Skeletal muscle satellite cell (primary cell): ENCODE measurements at regions not wholly inside any gene's neighbourhood (a gene's known extent, or its start where the extent isn't known, plus 50 kb on each side); places are given as distances from the start of the nearest gene placed in this dataset.

Experiments used
- H3K27me3 ChIP-seq: 2 replicates; pipeline ENCODE4 v1.7.0; 2013; ENCODE audit warnings: low read length; ENCODE audit not compliant: control insufficient read depth, insufficient read depth
- H3K36me3 ChIP-seq: 2 replicates; pipeline ENCODE4 v1.7.0; 2013; ENCODE audit warnings: mild to moderate bottlenecking, control low read depth, low read length; ENCODE audit not compliant: insufficient read depth
- H3K4me1 ChIP-seq: 2 replicates; pipeline ENCODE4 v1.7.0; 2013; ENCODE audit warnings: low read length; ENCODE audit not compliant: control insufficient read depth, insufficient read depth
- H3K4me2 ChIP-seq: 2 replicates; pipeline ENCODE4 v1.7.0; 2013; ENCODE audit warnings: mild to moderate bottlenecking, low read length
- H3K4me3 ChIP-seq: 2 replicates; pipeline ENCODE4 v1.7.0; 2013; ENCODE audit warnings: low read length
- H3K9ac ChIP-seq: 2 replicates; pipeline ENCODE4 v1.7.0; 2013; ENCODE audit warnings: mild to moderate bottlenecking, low read depth, low read length, moderate library complexity
- H3K9me3 ChIP-seq: replicated peaks from 2 replicates; pipeline ENCODE4 v1.7.0; 2013; ENCODE audit warnings: mild to moderate bottlenecking, control low read depth, low read length

DNA sequence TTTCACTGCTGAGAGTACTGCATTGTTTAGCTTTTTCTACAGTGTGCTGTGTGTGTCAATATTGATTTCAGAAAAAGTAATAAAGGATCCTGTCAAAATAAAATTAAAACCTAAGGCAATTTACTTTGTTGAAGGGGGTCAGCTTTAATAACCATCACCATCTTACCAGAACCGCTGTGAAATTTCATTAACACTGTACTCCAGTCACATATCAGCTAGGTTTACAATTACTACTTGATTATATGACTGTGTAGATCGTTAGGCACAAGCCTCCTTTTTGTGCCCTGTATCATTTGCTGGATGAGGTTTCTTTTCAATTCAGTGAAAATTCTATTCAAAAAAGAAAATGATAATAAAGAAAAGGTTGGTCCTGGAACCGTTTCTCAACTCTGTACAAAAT, 917.2 kb downstream of the CENPC start:
- no peak overlapping the region for H3K4me2 ChIP-seq
- no peaks in the 10 kb centered on the region for H3K27me3 ChIP-seq
- peaks cover 4% of the 10 kb centered on the region for H3K4me1 ChIP-seq
- no peaks in the 10 kb centered on the region for H3K36me3 ChIP-seq
- H3K4me3 ChIP-seq: no peak overlapping the region
- H3K9ac ChIP-seq: no peak overlapping the region
- H3K9me3 ChIP-seq: no peaks in the 10 kb centered on the region

DNA sequence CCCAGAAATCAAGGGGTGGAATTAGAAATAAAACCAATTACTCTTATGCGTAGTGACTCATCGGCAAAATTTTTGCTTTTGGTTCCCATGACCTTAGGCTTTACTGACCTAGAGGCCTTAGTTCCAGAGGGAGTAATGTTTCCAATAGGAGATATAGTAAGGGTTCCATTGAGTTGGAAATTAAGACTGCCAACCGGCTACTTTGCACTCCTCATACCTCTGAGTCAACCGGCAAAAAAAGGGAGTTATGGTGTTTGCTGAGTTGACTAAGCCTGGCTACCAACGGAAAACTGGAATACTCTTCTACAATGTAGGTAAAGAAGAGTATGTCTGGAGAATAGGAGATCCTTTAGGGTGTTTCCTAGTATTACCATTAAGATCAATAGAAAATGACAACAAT, 919.8 kb downstream of the CENPC start:
- no peak overlapping the region for H3K4me3 ChIP-seq
- H3K4me1 ChIP-seq: no peaks in the 10 kb centered on the region
- H3K9ac ChIP-seq: no peak overlapping the region
- no peak overlapping the region for H3K4me2 ChIP-seq
- no peaks in the 10 kb centered on the region for H3K9me3 ChIP-seq
- no peaks in the 10 kb centered on the region for H3K27me3 ChIP-seq
- no peaks in the 10 kb centered on the region for H3K36me3 ChIP-seq

DNA sequence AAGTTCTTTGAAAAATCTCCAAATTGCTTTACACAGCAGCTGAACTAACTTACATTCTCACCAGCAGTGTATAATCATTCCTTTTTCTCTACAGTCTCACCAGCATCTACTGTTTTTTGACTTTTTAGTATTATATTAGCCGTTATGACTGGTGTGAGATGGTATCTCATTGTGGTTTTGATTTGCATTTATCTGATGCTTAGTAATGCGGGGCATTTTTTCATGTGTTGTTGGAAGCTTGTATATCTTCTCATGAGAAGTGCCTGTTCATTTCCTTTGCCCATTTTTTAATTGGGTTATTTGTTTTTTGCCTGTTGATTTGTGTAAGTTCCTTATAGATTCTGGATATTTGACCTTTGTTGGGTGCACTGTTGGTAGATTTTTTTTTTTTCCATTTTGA, 931.7 kb downstream of the CENPC start:
- Histone ChIP-seq H3K4me1 (no peaks in the 10 kb centered on the region), H3K36me3 (no peaks in the 10 kb centered on the region), H3K4me2 (no peak overlapping the region), H3K9ac (no peak overlapping the region), H3K27me3 (no peaks in the 10 kb centered on the region), H3K4me3 (no peak overlapping the region), H3K9me3 (no peaks in the 10 kb centered on the region)

DNA sequence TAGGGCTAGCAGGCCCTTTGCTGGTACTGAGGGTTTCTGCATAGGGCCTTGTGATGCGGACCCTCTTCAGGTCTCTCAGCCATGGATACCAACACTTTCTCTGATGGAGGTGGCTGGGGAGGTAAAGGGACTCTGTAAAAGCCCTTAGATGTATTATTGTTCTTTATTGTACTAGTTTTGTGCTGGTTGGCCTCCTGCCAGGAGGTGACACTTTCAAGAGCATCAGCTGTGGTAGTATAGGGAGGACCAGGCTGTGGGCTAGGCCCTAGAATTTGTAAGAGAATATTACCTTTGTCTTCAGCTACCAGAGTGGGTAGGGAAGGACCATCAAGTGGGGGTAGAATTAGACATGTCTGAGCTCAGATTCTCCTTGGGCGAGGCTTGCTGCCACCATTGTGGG, 936.3 kb downstream of the CENPC start:
- H3K4me1 ChIP-seq: no peaks in the 10 kb centered on the region
- H3K9ac ChIP-seq: no peak overlapping the region
- H3K4me2 ChIP-seq: no peak overlapping the region
- H3K9me3 ChIP-seq: no peaks in the 10 kb centered on the region
- H3K36me3 ChIP-seq: no peaks in the 10 kb centered on the region
- H3K4me3 ChIP-seq: no peak overlapping the region
- no peaks in the 10 kb centered on the region for H3K27me3 ChIP-seq

DNA sequence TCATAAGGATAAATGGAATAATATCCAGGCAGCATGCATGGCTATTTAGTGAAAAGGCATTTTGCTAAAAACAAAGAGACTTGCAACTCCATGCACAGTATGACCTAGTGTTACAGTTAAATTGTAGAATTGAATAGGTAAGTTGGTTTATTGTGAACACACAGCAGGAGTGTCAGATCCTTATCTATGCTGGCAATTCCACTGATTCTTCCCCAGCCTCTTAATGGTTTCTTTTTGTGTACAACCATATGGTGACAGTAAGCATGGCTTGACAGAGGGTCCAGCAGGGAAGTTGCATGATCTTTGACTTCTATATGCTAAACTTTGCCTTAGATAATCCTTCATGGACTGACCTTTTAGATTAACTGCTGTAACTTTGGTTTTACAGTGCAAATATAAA, 936.6 kb upstream of the EPHA5 start:
- Histone ChIP-seq H3K36me3 (no peaks in the 10 kb centered on the region), H3K4me2 (no peak overlapping the region), H3K9ac (no peak overlapping the region), H3K4me1 (no peaks in the 10 kb centered on the region), H3K27me3 (no peaks in the 10 kb centered on the region), H3K4me3 (no peak overlapping the region), H3K9me3 (no peaks in the 10 kb centered on the region)

DNA sequence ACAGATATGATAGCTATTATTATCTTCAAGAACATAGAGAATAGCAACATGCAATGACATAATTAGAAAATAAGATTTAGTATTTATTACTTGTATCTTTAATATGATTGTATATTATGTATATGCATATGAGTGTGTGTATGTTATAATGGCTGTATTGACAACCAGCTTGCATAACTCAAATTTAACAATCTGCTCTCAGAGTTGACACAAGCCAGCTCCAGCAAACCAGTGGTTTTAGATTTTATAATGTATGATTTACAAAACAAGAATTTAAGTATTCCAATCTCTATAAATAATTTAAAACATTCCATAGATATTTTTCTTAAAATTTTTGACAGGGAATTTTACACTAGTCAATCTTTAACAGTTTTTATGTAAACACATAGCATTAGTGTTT, 935.9 kb upstream of the EPHA5 start:
- H3K9ac ChIP-seq: no peak overlapping the region
- no peak overlapping the region for H3K4me3 ChIP-seq
- no peaks in the 10 kb centered on the region for H3K27me3 ChIP-seq
- H3K36me3 ChIP-seq: no peaks in the 10 kb centered on the region
- no peaks in the 10 kb centered on the region for H3K4me1 ChIP-seq
- H3K9me3 ChIP-seq: no peaks in the 10 kb centered on the region
- no peak overlapping the region for H3K4me2 ChIP-seq

DNA sequence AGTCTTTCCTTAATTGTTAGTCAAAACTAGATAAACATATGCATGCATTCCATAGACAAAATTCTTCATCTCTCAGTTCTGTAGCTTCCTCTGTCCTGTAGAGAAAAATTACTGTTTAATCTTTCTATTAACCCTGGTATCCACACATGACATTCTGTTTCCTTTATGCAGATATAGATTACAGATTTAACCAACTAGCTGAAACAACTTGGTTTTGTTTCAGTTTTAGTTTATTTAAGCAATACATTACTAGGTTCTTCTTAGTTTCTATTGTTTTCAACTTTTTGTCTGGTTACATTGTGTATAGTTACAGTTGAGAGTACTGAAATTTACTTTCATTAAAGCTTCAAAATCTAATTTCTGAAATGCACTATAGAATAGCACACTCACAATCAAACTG, 933.9 kb upstream of the EPHA5 start:
- Histone ChIP-seq H3K4me2 (no peak overlapping the region), H3K36me3 (no peaks in the 10 kb centered on the region), H3K9me3 (no peaks in the 10 kb centered on the region), H3K27me3 (no peaks in the 10 kb centered on the region), H3K9ac (no peak overlapping the region), H3K4me1 (no peaks in the 10 kb centered on the region), H3K4me3 (no peak overlapping the region)

DNA sequence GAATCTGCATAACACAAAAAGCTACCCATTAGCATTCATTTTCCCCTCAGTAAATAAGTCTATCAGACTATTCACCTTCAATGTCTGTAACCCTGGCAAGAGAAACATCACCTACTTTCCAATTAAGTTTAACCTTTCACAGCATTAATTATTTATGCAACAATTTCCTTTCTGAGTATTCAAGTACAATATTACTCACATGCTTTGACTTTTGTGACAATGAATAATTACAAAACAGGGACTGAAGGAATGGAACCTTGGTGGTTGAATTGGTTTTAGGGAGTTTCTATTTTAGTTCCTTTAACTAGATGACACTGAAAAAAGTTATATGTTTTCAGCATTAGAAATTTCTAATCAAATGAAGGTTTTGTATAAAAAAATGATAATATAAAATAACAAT, 932.3 kb upstream of the EPHA5 start:
- no peaks in the 10 kb centered on the region for H3K36me3 ChIP-seq
- H3K4me3 ChIP-seq: no peak overlapping the region
- H3K4me1 ChIP-seq: no peaks in the 10 kb centered on the region
- H3K27me3 ChIP-seq: no peaks in the 10 kb centered on the region
- no peak overlapping the region for H3K4me2 ChIP-seq
- H3K9ac ChIP-seq: no peak overlapping the region
- no peaks in the 10 kb centered on the region for H3K9me3 ChIP-seq

DNA sequence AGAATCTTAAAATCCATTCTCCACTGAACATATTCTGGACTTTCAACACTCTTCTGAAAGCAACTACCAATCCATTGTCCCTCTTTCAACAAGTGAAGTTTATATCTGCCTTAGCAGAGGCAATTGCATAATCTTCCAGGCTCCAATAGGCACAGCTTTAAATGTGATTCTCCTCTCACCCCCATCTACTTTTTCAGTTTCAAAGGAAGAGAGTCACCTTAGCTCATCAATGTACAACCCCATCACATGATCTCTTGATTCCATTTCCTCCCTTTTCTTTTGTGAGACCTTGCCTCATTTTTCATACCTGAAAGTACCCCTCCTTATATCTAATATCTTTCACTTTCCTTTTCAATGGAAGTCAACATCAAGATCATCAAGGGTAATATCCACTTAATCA, 921.7 kb upstream of the EPHA5 start:
- Histone ChIP-seq H3K36me3 (no peaks in the 10 kb centered on the region), H3K4me3 (no peak overlapping the region), H3K9ac (no peak overlapping the region), H3K4me2 (no peak overlapping the region), H3K27me3 (no peaks in the 10 kb centered on the region), H3K4me1 (peaks cover 8% of the 10 kb centered on the region), H3K9me3 (no peaks in the 10 kb centered on the region)

DNA sequence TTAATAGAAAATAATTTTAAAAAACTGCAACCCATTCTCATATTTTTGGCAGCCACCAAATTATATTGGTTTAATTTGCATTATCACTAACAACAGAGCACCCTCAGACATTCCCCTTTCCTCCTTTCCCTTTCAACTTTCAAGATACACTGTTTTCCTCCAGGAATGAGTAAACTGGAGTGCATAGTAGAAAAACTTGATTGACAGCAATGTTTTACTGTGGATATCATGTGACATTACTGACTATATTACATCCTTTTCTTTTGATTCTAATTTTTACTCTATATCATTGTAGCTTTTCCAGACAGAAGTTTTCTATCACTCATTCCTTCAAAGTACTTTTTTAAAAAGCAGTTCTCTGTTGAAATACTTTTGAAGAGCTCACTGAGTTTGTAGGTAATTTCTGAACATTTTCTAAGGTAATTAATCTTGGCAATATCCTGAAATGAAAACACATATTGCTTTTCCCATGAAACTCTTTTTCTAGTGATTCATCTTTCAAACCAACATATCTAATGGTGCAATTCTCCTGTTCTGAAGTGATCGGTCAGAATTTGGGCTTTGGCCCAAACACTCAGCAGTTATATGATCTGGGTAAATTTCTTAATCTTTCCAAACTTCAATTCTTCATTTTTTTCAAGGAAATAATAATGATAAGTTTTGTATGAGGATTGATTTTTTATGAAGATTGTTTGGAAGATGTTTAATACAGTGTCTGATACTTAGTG, 920.4 kb upstream of the EPHA5 start:
- Histone ChIP-seq H3K9ac (peak overlapping the region; percentile 35), H3K4me3 (no peak overlapping the region)

DNA sequence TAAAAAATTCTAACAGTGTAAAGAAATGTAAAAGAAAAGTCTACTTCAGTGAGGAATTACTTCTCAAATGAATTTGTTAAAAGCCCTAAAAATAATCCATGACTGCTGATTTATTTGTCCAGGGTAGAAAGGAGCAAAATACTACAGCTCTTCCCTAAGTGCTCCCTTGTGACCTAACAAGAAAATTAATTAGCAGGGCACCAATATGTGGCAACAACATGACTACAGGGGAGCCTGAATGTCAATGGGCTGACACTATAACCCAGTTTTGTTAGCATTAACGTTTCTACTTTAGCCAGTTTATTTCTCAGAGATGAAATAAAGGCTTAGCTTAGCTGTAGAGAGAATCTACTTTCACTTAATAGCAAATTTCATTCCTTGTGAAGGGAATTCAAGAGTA, 918.9 kb upstream of the EPHA5 start:
- Histone ChIP-seq H3K4me2 (no peak overlapping the region), H3K4me3 (no peak overlapping the region), H3K9me3 (no peaks in the 10 kb centered on the region), H3K36me3 (no peaks in the 10 kb centered on the region), H3K27me3 (no peaks in the 10 kb centered on the region), H3K4me1 (peaks cover 8% of the 10 kb centered on the region), H3K9ac (no peak overlapping the region)

More for the DNA sequence above, 920.4 kb upstream of the EPHA5 start:
- peaks cover 8% of the 10 kb centered on the region for H3K4me1 ChIP-seq
- peak overlapping the region; percentile 40 for H3K4me2 ChIP-seq
- H3K9me3 ChIP-seq: no peaks in the 10 kb centered on the region
- no peaks in the 10 kb centered on the region for H3K36me3 ChIP-seq
- no peaks in the 10 kb centered on the region for H3K27me3 ChIP-seq

DNA sequence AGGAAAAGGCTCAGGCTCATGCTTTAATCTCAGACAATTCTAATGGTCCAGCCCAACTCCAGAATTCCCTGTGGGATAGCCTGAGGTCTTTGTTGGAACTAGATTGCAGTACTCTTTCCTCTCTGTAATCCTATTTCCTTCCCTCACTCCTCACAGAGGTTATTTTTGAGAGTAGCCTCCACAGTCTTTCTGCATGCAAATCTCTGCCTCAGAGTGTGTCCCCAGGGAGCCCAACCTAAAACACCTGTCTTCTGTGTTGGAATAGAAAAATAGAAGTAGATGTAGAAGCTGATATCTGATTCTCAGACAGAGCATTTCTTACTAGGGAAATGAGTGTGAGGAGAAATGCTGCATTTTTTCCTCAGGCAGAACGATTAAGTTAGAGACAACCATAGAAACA, 915.5 kb upstream of the EPHA5 start:
- Histone ChIP-seq H3K4me3 (no peak overlapping the region), H3K4me2 (no peak overlapping the region), H3K36me3 (no peaks in the 10 kb centered on the region), H3K4me1 (peaks cover 8% of the 10 kb centered on the region), H3K27me3 (no peaks in the 10 kb centered on the region), H3K9ac (no peak overlapping the region), H3K9me3 (no peaks in the 10 kb centered on the region)
